GM21619 (cell line): ENCODE measurements at regions not wholly inside any gene's neighbourhood (a gene's known extent, or its start where the extent isn't known, plus 50 kb on each side); places are given as distances from the start of the nearest gene placed in this dataset.

Experiments used
- ATAC-seq: cut with Tn5 transposase; IDR thresholded peaks from one replicate; pipeline ENCODE4 v1.9.1; 2021; ENCODE audit not compliant: unreplicated experiment

GRCh38 chr4:13184199-13184598, 299.9 kb downstream of the RAB28 start:
- no peak for ATAC-seq

- no peak for ATAC-seq
Measured at GRCh38 chr4:13182133-13182532, 302.0 kb downstream of the RAB28 start.

- ATAC-seq, result no peak
Measured at GRCh38 chr4:13181681-13182080, 302.5 kb downstream of the RAB28 start.

GRCh38 chr4:13180701-13181100, 303.4 kb downstream of the RAB28 start:
- no peak for ATAC-seq

GRCh38 chr4:13178621-13179020, 305.5 kb downstream of the RAB28 start:
- no peak for ATAC-seq

- no peak for ATAC-seq
Measured at GRCh38 chr4:13176741-13177142, 307.4 kb downstream of the RAB28 start.

- ATAC-seq, result no peak
Measured at GRCh38 chr4:13174926-13175325, 309.2 kb downstream of the RAB28 start.

- no peak for ATAC-seq
Measured at GRCh38 chr4:13174001-13174400, 310.1 kb downstream of the RAB28 start.

GRCh38 chr4:13171292-13172057, 312.7 kb downstream of the RAB28 start:
- no peak for ATAC-seq

- ATAC-seq, result no peak
Measured at GRCh38 chr4:13169731-13170525, 314.2 kb downstream of the RAB28 start.

- no peak for ATAC-seq
Measured at GRCh38 chr4:13168326-13168725, 315.8 kb downstream of the RAB28 start.

- no peak for ATAC-seq
Measured at GRCh38 chr4:13166214-13166613, 317.9 kb downstream of the RAB28 start.

GRCh38 chr4:13164783-13165331, 319.3 kb downstream of the RAB28 start:
- ATAC-seq, result no peak

GRCh38 chr4:13162886-13163285, 321.3 kb downstream of the RAB28 start:
- no peak for ATAC-seq

- no peak for ATAC-seq
Measured at GRCh38 chr4:13160920-13161319, 323.2 kb downstream of the RAB28 start.

- ATAC-seq, result no peak
Measured at GRCh38 chr4:13159041-13159620, 325.0 kb downstream of the RAB28 start.

GRCh38 chr4:13151194-13151593, 332.9 kb downstream of the RAB28 start:
- ATAC-seq, result no peak

- no peak for ATAC-seq
Measured at GRCh38 chr4:13143222-13144070, 340.7 kb downstream of the RAB28 start.

- ATAC-seq, result no peak
Measured at GRCh38 chr4:13142726-13143125, 341.4 kb downstream of the RAB28 start.

GRCh38 chr4:13142191-13142590, 341.9 kb downstream of the RAB28 start:
- ATAC-seq, result no peak

- ATAC-seq, result no peak
Measured at GRCh38 chr4:13137390-13137789, 346.8 kb downstream of the RAB28 start.
